ENCODE measurements at regions not wholly inside any gene's neighbourhood (a gene's known extent, or its start where the extent isn't known, plus 50 kb on each side); places are given as distances from the start of the nearest gene placed in this dataset.

DNA sequence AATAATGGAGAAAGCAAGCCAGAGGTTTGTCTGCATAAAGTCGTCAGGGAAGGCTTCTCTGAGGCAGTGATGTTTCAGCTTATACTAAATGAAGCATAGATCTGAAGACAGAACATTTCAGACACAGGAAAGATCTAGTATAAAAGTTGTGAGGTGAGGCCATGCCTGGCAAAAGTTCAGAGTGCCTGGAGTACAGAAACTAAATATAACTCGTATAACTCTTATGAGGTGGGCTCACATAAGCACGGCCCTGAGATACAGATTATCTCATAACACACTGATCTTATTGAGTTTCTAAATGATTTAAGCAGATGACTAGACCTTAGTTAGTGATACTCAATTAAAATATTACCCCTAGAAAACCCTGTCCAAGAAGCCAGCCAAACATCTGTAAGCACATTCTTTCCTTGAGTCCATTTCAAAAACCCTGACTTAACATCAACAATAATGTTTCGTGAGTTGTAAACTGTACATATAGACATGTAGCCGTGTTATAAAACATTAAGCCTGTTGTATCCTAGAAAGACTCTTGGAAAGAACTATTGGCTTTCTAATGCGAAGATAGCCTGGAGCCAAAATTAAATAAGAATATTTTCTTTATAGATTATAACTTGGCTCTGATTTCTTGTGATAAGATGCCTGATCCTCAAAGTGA is 667.6 kb downstream of the TENT5A start:
- no peaks in the 10 kb centered on the region for H3K9me3 ChIP-seq (ENCODE audit: control insufficient read depth, insufficient read depth, low read depth, low read length)
- H3K27ac ChIP-seq (ENCODE audit: extremely low read depth, low read depth, low read length) = no peak overlapping the region
- ChIA-PET CTCF (no interaction called here), POLR2A (no interaction called here)
- TF ChIP-seq ZNF350 (tag by site-specific recombination; IDR thresholded peaks at IDR 0.05) (no peak), ZNF600 (tag by site-specific recombination; IDR thresholded peaks at IDR 0.05) (no peak), ZNF155 (tag by site-specific recombination; IDR thresholded peaks at IDR 0.05) (no peak), ZNF112 (tag by site-specific recombination; IDR thresholded peaks at IDR 0.05) (no peak), ZNF610 (tag by site-specific recombination; IDR thresholded peaks at IDR 0.05; ENCODE audit: borderline replicate concordance) (no peak), ZNF707 (tag by site-specific recombination; IDR thresholded peaks at IDR 0.05) (no peak), ZNF768 (tag by site-specific recombination; IDR thresholded peaks at IDR 0.05) (no peak), GLI4 (tag by site-specific recombination; IDR thresholded peaks at IDR 0.05) (no peak), BCL11A (tag by site-specific recombination; IDR thresholded peaks at IDR 0.05; ENCODE audit: low read depth) (no peak), TCF7L2 (IDR thresholded peaks at IDR 0.05; ENCODE audit: borderline replicate concordance, low read depth, low read length) (no peak), MZF1 (tag by site-specific recombination; IDR thresholded peaks at IDR 0.05; ENCODE audit: borderline replicate concordance) (no peak), PRDM1 (tag by site-specific recombination; IDR thresholded peaks at IDR 0.05) (no peak)
- TF ChIP-seq, protein P1, sequence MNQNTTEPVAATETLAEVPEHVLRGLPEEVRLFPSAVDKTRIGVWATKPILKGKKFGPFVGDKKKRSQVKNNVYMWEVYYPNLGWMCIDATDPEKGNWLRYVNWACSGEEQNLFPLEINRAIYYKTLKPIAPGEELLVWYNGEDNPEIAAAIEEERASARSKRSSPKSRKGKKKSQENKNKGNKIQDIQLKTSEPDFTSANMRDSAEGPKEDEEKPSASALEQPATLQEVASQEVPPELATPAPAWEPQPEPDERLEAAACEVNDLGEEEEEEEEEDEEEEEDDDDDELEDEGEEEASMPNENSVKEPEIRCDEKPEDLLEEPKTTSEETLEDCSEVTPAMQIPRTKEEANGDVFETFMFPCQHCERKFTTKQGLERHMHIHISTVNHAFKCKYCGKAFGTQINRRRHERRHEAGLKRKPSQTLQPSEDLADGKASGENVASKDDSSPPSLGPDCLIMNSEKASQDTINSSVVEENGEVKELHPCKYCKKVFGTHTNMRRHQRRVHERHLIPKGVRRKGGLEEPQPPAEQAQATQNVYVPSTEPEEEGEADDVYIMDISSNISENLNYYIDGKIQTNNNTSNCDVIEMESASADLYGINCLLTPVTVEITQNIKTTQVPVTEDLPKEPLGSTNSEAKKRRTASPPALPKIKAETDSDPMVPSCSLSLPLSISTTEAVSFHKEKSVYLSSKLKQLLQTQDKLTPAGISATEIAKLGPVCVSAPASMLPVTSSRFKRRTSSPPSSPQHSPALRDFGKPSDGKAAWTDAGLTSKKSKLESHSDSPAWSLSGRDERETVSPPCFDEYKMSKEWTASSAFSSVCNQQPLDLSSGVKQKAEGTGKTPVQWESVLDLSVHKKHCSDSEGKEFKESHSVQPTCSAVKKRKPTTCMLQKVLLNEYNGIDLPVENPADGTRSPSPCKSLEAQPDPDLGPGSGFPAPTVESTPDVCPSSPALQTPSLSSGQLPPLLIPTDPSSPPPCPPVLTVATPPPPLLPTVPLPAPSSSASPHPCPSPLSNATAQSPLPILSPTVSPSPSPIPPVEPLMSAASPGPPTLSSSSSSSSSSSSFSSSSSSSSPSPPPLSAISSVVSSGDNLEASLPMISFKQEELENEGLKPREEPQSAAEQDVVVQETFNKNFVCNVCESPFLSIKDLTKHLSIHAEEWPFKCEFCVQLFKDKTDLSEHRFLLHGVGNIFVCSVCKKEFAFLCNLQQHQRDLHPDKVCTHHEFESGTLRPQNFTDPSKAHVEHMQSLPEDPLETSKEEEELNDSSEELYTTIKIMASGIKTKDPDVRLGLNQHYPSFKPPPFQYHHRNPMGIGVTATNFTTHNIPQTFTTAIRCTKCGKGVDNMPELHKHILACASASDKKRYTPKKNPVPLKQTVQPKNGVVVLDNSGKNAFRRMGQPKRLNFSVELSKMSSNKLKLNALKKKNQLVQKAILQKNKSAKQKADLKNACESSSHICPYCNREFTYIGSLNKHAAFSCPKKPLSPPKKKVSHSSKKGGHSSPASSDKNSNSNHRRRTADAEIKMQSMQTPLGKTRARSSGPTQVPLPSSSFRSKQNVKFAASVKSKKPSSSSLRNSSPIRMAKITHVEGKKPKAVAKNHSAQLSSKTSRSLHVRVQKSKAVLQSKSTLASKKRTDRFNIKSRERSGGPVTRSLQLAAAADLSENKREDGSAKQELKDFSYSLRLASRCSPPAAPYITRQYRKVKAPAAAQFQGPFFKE (tag by site-specific recombination; IDR thresholded peaks at IDR 0.05; ENCODE audit: borderline replicate concordance) = no peak
- TF ChIP-seq, protein P2, sequence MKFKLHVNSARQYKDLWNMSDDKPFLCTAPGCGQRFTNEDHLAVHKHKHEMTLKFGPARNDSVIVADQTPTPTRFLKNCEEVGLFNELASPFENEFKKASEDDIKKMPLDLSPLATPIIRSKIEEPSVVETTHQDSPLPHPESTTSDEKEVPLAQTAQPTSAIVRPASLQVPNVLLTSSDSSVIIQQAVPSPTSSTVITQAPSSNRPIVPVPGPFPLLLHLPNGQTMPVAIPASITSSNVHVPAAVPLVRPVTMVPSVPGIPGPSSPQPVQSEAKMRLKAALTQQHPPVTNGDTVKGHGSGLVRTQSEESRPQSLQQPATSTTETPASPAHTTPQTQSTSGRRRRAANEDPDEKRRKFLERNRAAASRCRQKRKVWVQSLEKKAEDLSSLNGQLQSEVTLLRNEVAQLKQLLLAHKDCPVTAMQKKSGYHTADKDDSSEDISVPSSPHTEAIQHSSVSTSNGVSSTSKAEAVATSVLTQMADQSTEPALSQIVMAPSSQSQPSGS (tag by site-specific recombination; IDR thresholded peaks at IDR 0.05; ENCODE audit: low read depth) = no peak
- TF ChIP-seq, protein P3, sequence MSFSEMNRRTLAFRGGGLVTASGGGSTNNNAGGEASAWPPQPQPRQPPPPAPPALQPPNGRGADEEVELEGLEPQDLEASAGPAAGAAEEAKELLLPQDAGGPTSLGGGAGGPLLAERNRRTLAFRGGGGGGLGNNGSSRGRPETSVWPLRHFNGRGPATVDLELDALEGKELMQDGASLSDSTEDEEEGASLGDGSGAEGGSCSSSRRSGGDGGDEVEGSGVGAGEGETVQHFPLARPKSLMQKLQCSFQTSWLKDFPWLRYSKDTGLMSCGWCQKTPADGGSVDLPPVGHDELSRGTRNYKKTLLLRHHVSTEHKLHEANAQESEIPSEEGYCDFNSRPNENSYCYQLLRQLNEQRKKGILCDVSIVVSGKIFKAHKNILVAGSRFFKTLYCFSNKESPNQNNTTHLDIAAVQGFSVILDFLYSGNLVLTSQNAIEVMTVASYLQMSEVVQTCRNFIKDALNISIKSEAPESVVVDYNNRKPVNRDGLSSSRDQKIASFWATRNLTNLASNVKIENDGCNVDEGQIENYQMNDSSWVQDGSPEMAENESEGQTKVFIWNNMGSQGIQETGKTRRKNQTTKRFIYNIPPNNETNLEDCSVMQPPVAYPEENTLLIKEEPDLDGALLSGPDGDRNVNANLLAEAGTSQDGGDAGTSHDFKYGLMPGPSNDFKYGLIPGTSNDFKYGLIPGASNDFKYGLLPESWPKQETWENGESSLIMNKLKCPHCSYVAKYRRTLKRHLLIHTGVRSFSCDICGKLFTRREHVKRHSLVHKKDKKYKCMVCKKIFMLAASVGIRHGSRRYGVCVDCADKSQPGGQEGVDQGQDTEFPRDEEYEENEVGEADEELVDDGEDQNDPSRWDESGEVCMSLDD (tag by site-specific recombination; IDR thresholded peaks at IDR 0.05) = no peak
- no peaks in the 10 kb centered on the region for H3K4me1 ChIP-seq (ENCODE audit: control insufficient read depth, insufficient read depth, low read length)
- no peaks in the 10 kb centered on the region for H3K36me3 ChIP-seq (ENCODE audit: control insufficient read depth in 2 of 2, insufficient read depth in 1 of 2, low read length in 2 of 2)
- H3K4me3 ChIP-seq (ENCODE audit: low read depth, low read length) = no peak overlapping the region

DNA sequence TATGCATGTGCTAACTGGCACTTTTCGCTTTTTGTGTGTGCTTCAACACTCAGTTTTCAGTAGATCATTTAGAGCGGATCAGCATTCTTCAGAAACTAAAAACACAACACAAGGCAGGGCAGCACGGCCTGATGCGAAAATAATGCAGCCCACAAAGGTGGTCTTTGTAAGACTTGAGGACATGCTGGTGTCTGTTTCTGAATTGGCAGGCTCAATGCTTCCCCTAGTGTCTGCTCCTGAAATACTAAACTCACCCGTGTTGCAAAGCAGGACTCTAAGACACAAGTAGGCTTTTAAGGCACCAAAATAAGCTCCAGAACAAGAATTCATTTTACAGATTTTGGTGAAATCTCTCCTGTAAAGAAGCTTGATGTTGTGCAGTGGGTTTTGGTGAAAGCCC is 676.5 kb downstream of the TENT5A start:
- Histone ChIP-seq H3K27ac (ENCODE audit: extremely low read depth, low read depth, low read length) (no peak overlapping the region), H3K4me3 (ENCODE audit: low read depth, low read length) (no peak overlapping the region), H3K4me1 (ENCODE audit: control insufficient read depth, insufficient read depth, low read length) (no peaks in the 10 kb centered on the region), H3K36me3 (ENCODE audit: control insufficient read depth in 2 of 2, insufficient read depth in 1 of 2, low read length in 2 of 2) (no peaks in the 10 kb centered on the region), H3K9me3 (ENCODE audit: control insufficient read depth, insufficient read depth, low read depth, low read length) (no peaks in the 10 kb centered on the region)
- ChIA-PET POLR2A (no interaction called here), CTCF (interaction anchor here (0.7 to 1.5 kb wide), 12 partner anchors 11 to 909 kb away, joined by 3 to 5 read pairs (median 3); no protein-coding TSS in a partner anchor)
- no peak for TF ChIP-seq ZNF776 (tag by site-specific recombination; IDR thresholded peaks at IDR 0.05; ENCODE audit: borderline replicate concordance)
- TF ChIP-seq, protein P4, sequence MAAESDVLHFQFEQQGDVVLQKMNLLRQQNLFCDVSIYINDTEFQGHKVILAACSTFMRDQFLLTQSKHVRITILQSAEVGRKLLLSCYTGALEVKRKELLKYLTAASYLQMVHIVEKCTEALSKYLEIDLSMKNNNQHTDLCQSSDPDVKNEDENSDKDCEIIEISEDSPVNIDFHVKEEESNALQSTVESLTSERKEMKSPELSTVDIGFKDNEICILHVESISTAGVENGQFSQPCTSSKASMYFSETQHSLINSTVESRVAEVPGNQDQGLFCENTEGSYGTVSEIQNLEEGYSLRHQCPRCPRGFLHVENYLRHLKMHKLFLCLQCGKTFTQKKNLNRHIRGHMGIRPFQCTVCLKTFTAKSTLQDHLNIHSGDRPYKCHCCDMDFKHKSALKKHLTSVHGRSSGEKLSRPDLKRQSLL (tag by site-specific recombination; IDR thresholded peaks at IDR 0.05) = no peak
- TF ChIP-seq ZNF548 (tag by site-specific recombination; IDR thresholded peaks at IDR 0.05) = no peak
- no peak for TF ChIP-seq ZNF239 (tag by site-specific recombination; IDR thresholded peaks at IDR 0.05)
- no peak for TF ChIP-seq ZNF146 (tag by site-specific recombination; IDR thresholded peaks at IDR 0.05)
- no peak for TF ChIP-seq ZNF843 (tag by site-specific recombination; IDR thresholded peaks at IDR 0.05)
- no peak for TF ChIP-seq ZFP3 (tag by site-specific recombination; IDR thresholded peaks at IDR 0.05; ENCODE audit: low read depth)
- TF ChIP-seq ZFP41 (tag by site-specific recombination; IDR thresholded peaks at IDR 0.05; ENCODE audit: borderline replicate concordance) = no peak
- no peak for TF ChIP-seq ZNF354C (tag by site-specific recombination; IDR thresholded peaks at IDR 0.05; ENCODE audit: borderline replicate concordance, low read depth)
- no peak for TF ChIP-seq ZNF335 (tag by site-specific recombination; conservative IDR thresholded peaks at IDR 0.05)
